PC-3 (cell line): ENCODE measurements at regions not wholly inside any gene's neighbourhood (a gene's known extent, or its start where the extent isn't known, plus 50 kb on each side); places are given as distances from the start of the nearest gene placed in this dataset.

Experiments used
- ATAC-seq: fragments of 200-7000 bp; cut with Tn5 transposase; 2 replicates; pipeline ENCODE4 v1.9.1; 2020; ENCODE audit warnings: mild to moderate bottlenecking, moderate library complexity
- BruUV-seq: library from RNA; stranded (reverse); fragments of 400-500 nt; replicated peaks from 2 replicates; lab custom pipeline; 2021; lab: Mats Ljungman, UMichigan
- CTCF ChIA-PET: fragments of 300-600 bp; sonication (Branson Sonifier 250); formaldehyde crosslinking; loops from one replicate; lab custom pipeline; 2022; ENCODE audit warnings: antibody characterized with exemption; lab: Charles Lee
- POLR2A ChIA-PET: fragments of 300-600 bp; sonication (Branson Sonifier 250); formaldehyde crosslinking; loops from one replicate; lab custom pipeline; 2022; ENCODE audit warnings: antibody characterized with exemption; ENCODE audit not compliant: unreplicated experiment; lab: Charles Lee
- DNase-seq: peaks from one replicate; pipeline ENCODE4 v3.0.0-alpha.2; 2015
- H2AFZ ChIP-seq: fragments of 300-600 bp; sonication (generic); 2 replicates; pipeline ENCODE4 v1.6.0; 2016; ENCODE audit warnings: antibody characterized with exemption, low read length
- H3F3A ChIP-seq: fragments of 300-600 bp; sonication (generic); one replicate; pipeline ENCODE4 v1.6.0; 2017; ENCODE audit warnings: antibody characterized with exemption, low read length, control low read depth, mild to moderate bottlenecking; ENCODE audit not compliant: unreplicated experiment
- H3K27ac ChIP-seq: fragments of 300-600 bp; sonication (generic); 2 replicates; pipeline ENCODE4 v1.5.1; 2016; ENCODE audit warnings: mild to moderate bottlenecking, low read length
- H3K27me3 ChIP-seq: fragments of 300-600 bp; sonication (generic); 2 replicates; pipeline ENCODE4 v1.6.1; 2016; ENCODE audit warnings: low read length, mixed read lengths
- H3K36me3 ChIP-seq: fragments of 300-600 bp; sonication (generic); 2 replicates; pipeline ENCODE4 v1.6.1; 2016; ENCODE audit warnings: low read depth, mixed run types, low read length, mixed read lengths
- H3K4me1 ChIP-seq: fragments of 300-600 bp; sonication (generic); 2 replicates; pipeline ENCODE4 v1.5.1; 2016; ENCODE audit warnings: low read length; ENCODE audit not compliant: insufficient read depth
- H3K4me2 ChIP-seq: fragments of 300-600 bp; sonication (generic); 2 replicates; pipeline ENCODE4 v1.6.0; 2016; ENCODE audit warnings: low read length
- H3K4me3 ChIP-seq: fragments of 300-600 bp; sonication (generic); 2 replicates; pipeline ENCODE4 v1.5.1; 2016; ENCODE audit warnings: mild to moderate bottlenecking, low read length, mixed read lengths
- H3K79me2 ChIP-seq: fragments of 300-600 bp; sonication (generic); 2 replicates; pipeline ENCODE4 v1.6.1; 2017; ENCODE audit warnings: low read length, mixed read lengths
- H3K9ac ChIP-seq: fragments of 300-600 bp; sonication (generic); 2 replicates; pipeline ENCODE4 v1.6.0; 2016; ENCODE audit warnings: mild to moderate bottlenecking, low read length
- H3K9me2 ChIP-seq: fragments of 300-600 bp; sonication (generic); replicated peaks from 2 replicates; pipeline ENCODE4 v1.6.1; 2016; ENCODE audit warnings: mixed run types, low read length, mixed read lengths
- H3K9me3 ChIP-seq: fragments of 300-600 bp; sonication (generic); 2 replicates; pipeline ENCODE4 v1.6.1; 2016; ENCODE audit warnings: low read length, mixed read lengths
- H4K20me1 ChIP-seq: fragments of 300-600 bp; sonication (generic); 2 replicates; pipeline ENCODE4 v1.6.1; 2016; ENCODE audit warnings: low read length, mixed read lengths
- CTCF ChIP-seq: fragments of 300-600 bp; sonication (generic); conservative IDR thresholded peaks from 2 replicates; pipeline ENCODE4 v1.5.1; 2017; ENCODE audit warnings: antibody characterized with exemption, low read depth, mild to moderate bottlenecking, low read length
- EZH2 ChIP-seq: fragments of 300-600 bp; sonication (generic); IDR thresholded peaks from one replicate; pipeline ENCODE4 v1.6.1; 2017; ENCODE audit warnings: antibody characterized with exemption, mild to moderate bottlenecking, low read length; ENCODE audit not compliant: unreplicated experiment
- EZH2phosphoT487 ChIP-seq: fragments of 300-600 bp; sonication (generic); IDR thresholded peaks from 2 replicates; pipeline ENCODE4 v1.6.1; 2018; ENCODE audit warnings: mild to moderate bottlenecking, antibody characterized with exemption, low read length, borderline replicate concordance
- intact Hi-C: fragments of 100-400 bp; cut with micrococcal nuclease; formaldehyde crosslinking; loops from 2 replicates; pipeline ENCODE4 v1.9.0; 2023

- no TSS peak for BruUV-seq
- H4K20me1 ChIP-seq = no peaks in the 10 kb centered on the region
Measured at GRCh38 chr16:85556456-85557082, 56.6 kb upstream of the GSE1 start.

GRCh38 chr16:85557083-85557970 lies 55.8 kb upstream of the GSE1 start:
- no peaks in the 10 kb centered on the region for H3K9me3 ChIP-seq
- H3K36me3 ChIP-seq = no peaks in the 10 kb centered on the region
- intact Hi-C loops = loop anchor here (1.0 to 10.0 kb wide), 2 partner anchors 53 to 133 kb away; no protein-coding TSS in a partner anchor
- peak overlapping the region; percentile 46 for H3K9ac ChIP-seq
- DNase-seq (peak; percentile 27), ATAC-seq (peak; percentile 14; the same call in 1 of the 2 replicates)
- ChIA-PET CTCF (interaction anchor here (0.6 to 1.3 kb wide), 10 partner anchors 12 to 393 kb away, joined by 3 to 9 read pairs (median 5); partner anchors contain the start of gene GSE1), POLR2A (no interaction called here)
- peak overlapping the region; percentile 91 for H3K4me3 ChIP-seq
- no peaks in the 10 kb centered on the region for H4K20me1 ChIP-seq
- BruUV-seq = no TSS peak
- no peaks in the 10 kb centered on the region for H3F3A ChIP-seq
- H3K4me2 ChIP-seq = peak overlapping the region; percentile 93
- H3K79me2 ChIP-seq = peaks cover 26% of the 10 kb centered on the region
- H3K27ac ChIP-seq = peak overlapping the region; percentile 39
- peak overlapping the region; percentile 67 for H2AFZ ChIP-seq
- peaks cover 26% of the 10 kb centered on the region for H3K4me1 ChIP-seq
- H3K9me2 ChIP-seq = no peaks in the 10 kb centered on the region
- peak; percentile 32; the same call in 1 of the 2 replicates for TF ChIP-seq CTCF
- no peak for TF ChIP-seq EZH2
- TF ChIP-seq EZH2phosphoT487 = no peak
- no peaks in the 10 kb centered on the region for H3K27me3 ChIP-seq

More at GRCh38 chr16:85556456-85557082, 56.6 kb upstream of the GSE1 start:
- Histone ChIP-seq H3K9ac (peak overlapping the region; percentile 46), H2AFZ (peak overlapping the region; percentile 67), H3K36me3 (no peaks in the 10 kb centered on the region), H3K4me1 (peaks cover 26% of the 10 kb centered on the region), H3K27me3 (no peaks in the 10 kb centered on the region), H3K4me2 (peak overlapping the region; percentile 93), H3F3A (no peaks in the 10 kb centered on the region), H3K9me3 (no peaks in the 10 kb centered on the region), H3K27ac (peak overlapping the region; percentile 39), H3K79me2 (peaks cover 25% of the 10 kb centered on the region), H3K9me2 (no peaks in the 10 kb centered on the region), H3K4me3 (peak overlapping the region; percentile 91)
- TF ChIP-seq CTCF = no peak
- TF ChIP-seq EZH2phosphoT487 = no peak
- TF ChIP-seq EZH2 = no peak
- ATAC-seq = peak; percentile 4; the same call in 1 of the 2 replicates
- ChIA-PET POLR2A (no interaction called here), CTCF (interaction anchor here (0.6 to 1.3 kb wide), 7 partner anchors 57 to 392 kb away, joined by 3 to 7 read pairs (median 5); partner anchors contain the start of gene GSE1)
- intact Hi-C loops = loop anchor here (1.0 to 10.0 kb wide), 2 partner anchors 54 to 132 kb away; no protein-coding TSS in a partner anchor
- DNase-seq = peak; percentile 29
